GM12878 (cell line): ENCODE measurements at regions not wholly inside any gene's neighbourhood (a gene's known extent, or its start where the extent isn't known, plus 50 kb on each side); places are given as distances from the start of the nearest gene placed in this dataset.

Experiments
- ATAC-seq: fragments of 200-7000 bp; cut with Tn5 transposase; 3 replicates; pipeline ENCODE4 v1.9.1; 2020; ENCODE audit warnings: mild to moderate bottlenecking, moderate library complexity
- BruUV-seq: library from RNA; stranded (reverse); fragments of 400-500 nt; replicated peaks from 2 replicates; lab custom pipeline; 2021; lab: Mats Ljungman, UMichigan
- CTCF ChIA-PET: fragments of 300-600 bp; sonication (Branson Sonifier 250); formaldehyde crosslinking; extraction: SDS; loops from one replicate; lab custom pipeline; 2021; ENCODE audit warnings: inconsistent platforms; lab: Yijun Ruan, JAX
- POLR2A ChIA-PET: fragments of 350-600 bp; formaldehyde crosslinking; extraction: SDS; loops from one replicate; lab custom pipeline; 2021; ENCODE audit warnings: inconsistent platforms; lab: Charles Lee
- RAD21 ChIA-PET: fragments of 300-600 bp; sonication (Branson Sonifier 250); formaldehyde crosslinking; loops from one replicate; lab custom pipeline; 2023; ENCODE audit warnings: antibody characterized with exemption; ENCODE audit not compliant: unreplicated experiment; lab: Charles Lee
- SMC1A ChIA-PET: fragments of 300-600 bp; sonication (Branson Sonifier 250); formaldehyde crosslinking; loops from one replicate; lab custom pipeline; 2023; ENCODE audit not compliant: unreplicated experiment, uncharacterized antibody; lab: Charles Lee
- DNase-seq: peaks from one replicate; pipeline ENCODE4 v3.0.0-alpha.2; 2011; ENCODE audit warnings: low read depth, low spot score
- FAIRE-seq: peaks from 3 replicates; lab custom pipeline; 2011; peaks lifted over from hg19 to GRCh38; lab: Jason Lieb, UNC
- H2AFZ ChIP-seq: 2 replicates; pipeline ENCODE4 v1.6.0; 2011; ENCODE audit warnings: low read depth, low read length, control low read depth; ENCODE audit not compliant: control insufficient read depth
- H3K27ac ChIP-seq: 2 replicates; pipeline ENCODE4 v1.5.1; 2011; ENCODE audit warnings: control low read depth; ENCODE audit not compliant: control insufficient read depth, insufficient read depth
- H3K27me3 ChIP-seq, 2 experiments: replicated peaks in 1 of 2; 2 replicates each; pipeline versions ENCODE4 v1.6.0 to v1.6.1; 2011; ENCODE audit warnings: low read length in 1 of 2; ENCODE audit not compliant: control insufficient read depth in 2 of 2, insufficient read depth in 2 of 2
- H3K36me3 ChIP-seq, 2 experiments: 2 replicates each; pipeline ENCODE4 v1.5.1; 2011; ENCODE audit warnings: low read length in 1 of 2; ENCODE audit not compliant: control insufficient read depth in 2 of 2, insufficient read depth in 2 of 2
- H3K4me1 ChIP-seq: 2 replicates; pipeline ENCODE4 v1.6.1; 2011; ENCODE audit warnings: mild to moderate bottlenecking, low read length, moderate library complexity, mixed read lengths; ENCODE audit not compliant: control insufficient read depth, insufficient read depth
- H3K4me2 ChIP-seq: 2 replicates; pipeline ENCODE4 v1.6.0; 2011; ENCODE audit warnings: control low read depth; ENCODE audit not compliant: control insufficient read depth, insufficient read depth
- H3K4me3 ChIP-seq: fragments of 200-600 bp; sonication (generic); 2 replicates; pipeline ENCODE4 v1.5.1; 2016
- H3K79me2 ChIP-seq: 2 replicates; pipeline ENCODE4 v1.6.0; 2011; ENCODE audit warnings: low read length; ENCODE audit not compliant: control insufficient read depth, insufficient read depth
- H3K9ac ChIP-seq: 2 replicates; pipeline ENCODE4 v1.8.0; 2011; ENCODE audit warnings: low read length, control low read depth, mixed read lengths; ENCODE audit not compliant: control insufficient read depth, insufficient read depth
- H3K9me3 ChIP-seq: replicated peaks from 3 replicates; pipeline ENCODE4 v1.5.1; 2011; ENCODE audit warnings: mild to moderate bottlenecking, low read length; ENCODE audit not compliant: control insufficient read depth, insufficient read depth
- H4K20me1 ChIP-seq: 2 replicates; pipeline ENCODE4 v1.6.0; 2011; ENCODE audit not compliant: control insufficient read depth, insufficient read depth
- BCL3 ChIP-seq: IDR thresholded peaks from 2 replicates; pipeline ENCODE4 v1.6.1; 2011; ENCODE audit warnings: borderline replicate concordance, low read depth, mild to moderate bottlenecking, moderate library complexity, low read length; ENCODE audit not compliant: insufficient read depth, poor library complexity, severe bottlenecking
- CEBPB ChIP-seq, 2 experiments: fragments of 150-350 bp in 1 of 2; IDR thresholded peaks; 2 replicates each; pipeline ENCODE4 v1.6.1; 2012 to 2014; ENCODE audit warnings: low read depth in 2 of 2, low read length in 2 of 2, borderline replicate concordance in 1 of 2, inconsistent platforms in 1 of 2
- ETV6 ChIP-seq, 2 experiments: fragments of 450-650 bp in 1 of 2; IDR thresholded peaks in 1 of 2; conservative IDR thresholded peaks in 1 of 2; 2 replicates each; pipeline ENCODE4 v1.6.1; 2014; ENCODE audit warnings: antibody characterized with exemption in 1 of 2, borderline replicate concordance in 1 of 2, low read depth in 1 of 2, mild to moderate bottlenecking in 1 of 2, moderate library complexity in 1 of 2
- JUND ChIP-seq: IDR thresholded peaks from 2 replicates; pipeline ENCODE4 v1.6.1; 2012; ENCODE audit warnings: low read depth, mild to moderate bottlenecking, low read length, improper control_type of control experiment, moderate library complexity
- RBBP5 ChIP-seq: fragments of 200-600 bp; sonication (generic); conservative IDR thresholded peaks from 2 replicates; pipeline ENCODE4 v1.6.1; 2016
- RCOR1 ChIP-seq: conservative IDR thresholded peaks from 2 replicates; pipeline ENCODE4 v1.6.1; 2012; ENCODE audit warnings: low read depth, low read length, improper control_type of control experiment
- ZNF217 ChIP-seq: fragments of 450-650 bp; IDR thresholded peaks from 2 replicates; pipeline ENCODE4 v1.6.1; 2017; ENCODE audit warnings: antibody characterized with exemption, mild to moderate bottlenecking
- ZSCAN29 ChIP-seq: fragments of 450-650 bp; IDR thresholded peaks from 2 replicates; pipeline ENCODE4 v1.6.1; 2017; ENCODE audit warnings: mild to moderate bottlenecking, moderate library complexity
- WGBS: methylation state at CpG from one replicate; pipeline ENCODE4 v1.1.6; 2016; ENCODE audit warnings: low lambda C conversion rate; ENCODE audit not compliant: insufficient replicate concordance, insufficient coverage; ENCODE audit errors: missing lambda C conversion rate; 5-methylcytosine and 5-hydroxymethylcytosine counted together
- in situ Hi-C: fragments of 300-500 bp; cut with MboI; formaldehyde crosslinking; loops from 9 replicates; pipeline ENCODE4 v1.14.3; 2018; ENCODE audit warnings: mixed read lengths
- intact Hi-C: fragments of 100-400 bp; cut with micrococcal nuclease; formaldehyde crosslinking; loops from one replicate; pipeline ENCODE4 v1.14.2; 2022; ENCODE audit not compliant: unreplicated experiment

- Histone ChIP-seq H3K27me3 (no peaks in the 10 kb centered on the region; a peak in 1 of 4 replicates), H3K27ac (no peak overlapping the region), H4K20me1 (no peaks in the 10 kb centered on the region), H3K4me1 (no peaks in the 10 kb centered on the region), H3K4me3 (no peak overlapping the region), H2AFZ (no peak overlapping the region), H3K9me3 (no peaks in the 10 kb centered on the region), H3K79me2 (no peaks in the 10 kb centered on the region), H3K36me3 (no peaks in the 10 kb centered on the region), H3K4me2 (no peak overlapping the region), H3K9ac (no peak overlapping the region)
- intact Hi-C loops (no loop called here), in situ Hi-C loops (no loop called here)
- ChIA-PET CTCF (interaction anchor here (0.5 to 1.6 kb wide), 6 partner anchors 10 to 277 kb away, joined by 3 to 6 read pairs (median 3); no protein-coding TSS in a partner anchor), RAD21 (no interaction called here), POLR2A (no interaction called here), SMC1A (interaction anchor here (0.8 kb wide), 1 partner anchor 67 kb away, joined by 4 read pairs; no protein-coding TSS in a partner anchor)
- no peak for DNase-seq
- no peak for ATAC-seq
- no peak for FAIRE-seq
- 0% methylated on average over 1 of the region's 1 CpG for WGBS
- TF ChIP-seq JUND: no peak
- TF ChIP-seq ZNF217: no peak
- TF ChIP-seq RCOR1: no peak
- TF ChIP-seq BCL3: no peak
- no peak for TF ChIP-seq CEBPB (IDR thresholded peaks at IDR 0.05; ENCODE audit: borderline replicate concordance in 1 of 2, low read depth in 2 of 2, low read length in 2 of 2)
- no peak for TF ChIP-seq RBBP5
- no peak for TF ChIP-seq ZSCAN29
- no peak for TF ChIP-seq ETV6 (conservative IDR thresholded peaks at IDR 0.05 in 1 of 2, IDR thresholded peaks at IDR 0.05 in 1 of 2; ENCODE audit: borderline replicate concordance in 1 of 2, low read depth in 1 of 2)
- BruUV-seq: no TSS peak
These were observed 52.4 kb upstream of the NDP start for GRCh38 chrX:44025555-44025954.
